AG04450 (cell line): ENCODE measurements at regions not wholly inside any gene's neighbourhood (a gene's known extent, or its start where the extent isn't known, plus 50 kb on each side); places are given as distances from the start of the nearest gene placed in this dataset.

Experiments
- CTCF ChIA-PET: fragments of 300-600, 350-600 bp; formaldehyde crosslinking; extraction: SDS; loops from one replicate; lab custom pipeline; 2022; ENCODE audit warnings: antibody characterized with exemption, inconsistent platforms; lab: Charles Lee
- POLR2A ChIA-PET: fragments of 350-600 bp; formaldehyde crosslinking; extraction: SDS; loops from one replicate; lab custom pipeline; 2021; ENCODE audit warnings: antibody characterized with exemption, inconsistent platforms; lab: Yijun Ruan, JAX
- DNase-seq: peaks from one replicate; pipeline ENCODE4 v3.0.0-alpha.2; 2011; ENCODE audit warnings: low read depth, low spot score
- H3K27ac ChIP-seq: one replicate; pipeline ENCODE4 v1.5.1; 2012; ENCODE audit warnings: low read depth, low read length, control low read depth
- H3K27me3 ChIP-seq: one replicate; pipeline ENCODE4 v1.6.0; 2012; ENCODE audit warnings: low read length; ENCODE audit not compliant: control insufficient read depth, insufficient read depth
- H3K4me3 ChIP-seq: 2 replicates; pipeline ENCODE4 v1.5.1; 2011; ENCODE audit warnings: mild to moderate bottlenecking, low read depth, low read length, control low read depth
- H3K9me3 ChIP-seq: 2 replicates; pipeline ENCODE4 v1.5.1; 2012; ENCODE audit warnings: low read length; ENCODE audit not compliant: control insufficient read depth, insufficient read depth
- CTCF ChIP-seq: IDR thresholded peaks from 2 replicates; pipeline ENCODE4 v1.5.1; 2011; ENCODE audit warnings: low read depth, low read length, control low read depth, inconsistent platforms

DNA sequence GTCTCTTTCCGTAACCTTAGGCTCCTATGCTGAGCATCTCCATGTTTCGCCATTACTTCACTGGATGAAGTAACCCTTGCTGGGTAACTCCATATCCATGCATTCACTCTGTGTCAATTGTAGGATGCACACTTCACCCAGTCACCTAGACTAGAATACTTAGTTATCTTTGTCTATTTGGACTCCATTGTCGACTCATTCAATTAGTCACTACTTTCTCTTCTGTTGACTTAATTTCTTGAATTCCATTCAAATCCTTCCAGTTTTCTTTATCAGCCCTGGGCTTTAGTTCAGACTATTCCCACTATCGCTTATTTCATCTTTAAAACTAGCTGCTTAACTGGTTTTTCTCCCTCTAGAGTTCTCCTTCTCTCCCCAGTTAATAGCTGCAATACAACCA is 111.3 kb upstream of the TNS3 start:
- ChIA-PET POLR2A (interaction anchor here (0.6 to 0.7 kb wide), 2 partner anchors 19 to 30 kb away, joined by 3 to 5 read pairs; no protein-coding TSS in a partner anchor), CTCF (interaction anchor here (2.2 kb wide), 1 partner anchor 126 kb away, joined by 5 read pairs; no protein-coding TSS in a partner anchor)
- no peak for TF ChIP-seq CTCF
- H3K27ac ChIP-seq: no peak overlapping the region
- H3K4me3 ChIP-seq: no peak overlapping the region
- no peak for DNase-seq
- H3K9me3 ChIP-seq: no peaks in the 10 kb centered on the region
- no peaks in the 10 kb centered on the region for H3K27me3 ChIP-seq

DNA sequence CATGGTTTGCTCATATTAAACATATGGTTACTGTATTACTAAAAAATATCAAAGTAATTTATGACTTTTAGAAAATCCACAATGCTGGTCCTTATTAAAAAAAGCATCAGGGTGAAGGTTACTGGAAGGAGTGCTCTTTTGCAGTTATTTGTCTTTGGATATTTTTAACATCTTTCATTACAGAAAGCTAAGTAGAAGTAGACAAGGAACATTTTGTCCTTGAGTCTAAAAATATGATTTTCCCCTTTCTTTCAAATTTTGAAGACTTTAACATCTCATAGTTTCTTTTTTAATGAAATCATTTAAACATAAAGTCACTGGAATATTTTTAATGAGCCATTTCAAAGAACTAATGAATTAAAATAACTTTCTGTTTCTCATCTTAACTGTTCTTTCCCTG is 110.1 kb upstream of the TNS3 start:
- Histone ChIP-seq H3K4me3 (no peak overlapping the region), H3K27ac (no peak overlapping the region), H3K27me3 (no peaks in the 10 kb centered on the region), H3K9me3 (no peaks in the 10 kb centered on the region)
- ChIA-PET CTCF (interaction anchor here (2.2 kb wide), 1 partner anchor 127 kb away, joined by 5 read pairs; no protein-coding TSS in a partner anchor), POLR2A (interaction anchor here (0.7 kb wide), 1 partner anchor 120 kb away, joined by 4 read pairs; no protein-coding TSS in a partner anchor)
- DNase-seq: no peak
- TF ChIP-seq CTCF: no peak

GRCh38 chr7:47690902-47691558 is 109.1 kb upstream of the TNS3 start:
- TF ChIP-seq CTCF: no peak
- Histone ChIP-seq H3K27ac (peak overlapping the region; percentile 11), H3K4me3 (no peak overlapping the region), H3K27me3 (no peaks in the 10 kb centered on the region), H3K9me3 (no peaks in the 10 kb centered on the region)
- peak; percentile 48 for DNase-seq
- CTCF ChIA-PET: no interaction called here
- POLR2A ChIA-PET: interaction anchor here (0.7 kb wide), 1 partner anchor 119 kb away, joined by 4 read pairs; no protein-coding TSS in a partner anchor

- Histone ChIP-seq H3K4me3 (no peak overlapping the region), H3K27me3 (no peaks in the 10 kb centered on the region), H3K27ac (no peak overlapping the region), H3K9me3 (no peaks in the 10 kb centered on the region)
- CTCF ChIA-PET: no interaction called here
- no peak for DNase-seq
- TF ChIP-seq CTCF: no peak
- POLR2A ChIA-PET: no interaction called here
Measured at GRCh38 chr7:47689558-47689957, 107.6 kb upstream of the TNS3 start.

- Histone ChIP-seq H3K4me3 (no peak overlapping the region), H3K9me3 (no peaks in the 10 kb centered on the region), H3K27me3 (no peaks in the 10 kb centered on the region), H3K27ac (no peak overlapping the region)
- CTCF ChIA-PET: no interaction called here
- DNase-seq: no peak
- POLR2A ChIA-PET: no interaction called here
- no peak for TF ChIP-seq CTCF
Measured at GRCh38 chr7:47688311-47689100, 106.6 kb upstream of the TNS3 start.
